ENCODE measurements at regions not wholly inside any gene's neighbourhood (a gene's known extent, or its start where the extent isn't known, plus 50 kb on each side); places are given as distances from the start of the nearest gene placed in this dataset.

- no peak for TF ChIP-seq CTCF (IDR thresholded peaks at IDR 0.05 in 4 of 5, conservative IDR thresholded peaks at IDR 0.05 in 1 of 5)
- no peak for TF ChIP-seq POLR2A (IDR thresholded peaks at IDR 0.05)
Observed at GRCh38 chr6:139732451-139732850, 358.0 kb upstream of the CITED2 start.
